OCI-LY3 (cell line): ENCODE measurements at regions not wholly inside any gene's neighbourhood (a gene's known extent, or its start where the extent isn't known, plus 50 kb on each side); places are given as distances from the start of the nearest gene placed in this dataset.

Source experiments
- CTCF ChIP-seq: fragments of 200-600, 300-600 bp; sonication (generic); IDR thresholded peaks from 2 replicates; pipeline ENCODE4 v1.5.1; 2014; ENCODE audit warnings: antibody characterized with exemption, low read length, low read depth
- EZH2phosphoT487 ChIP-seq: fragments of 200-600 bp; shearing (Covaris generic); IDR thresholded peaks from 2 replicates; pipeline ENCODE4 v1.6.1; 2018; ENCODE audit warnings: antibody characterized with exemption, mixed run types, low read depth

- no peak for TF ChIP-seq CTCF
- no peak for TF ChIP-seq EZH2phosphoT487
Measured at GRCh38 chr1:212507369-212507768, 74.6 kb downstream of the NENF start.
